Right forelimb (tissue), 1 donor: ENCODE measurements at regions not wholly inside any gene's neighbourhood (a gene's known extent, or its start where the extent isn't known, plus 50 kb on each side); places are given as distances from the start of the nearest gene placed in this dataset.

Experiments
- DNase-seq: peaks from one replicate; pipeline ENCODE4 v3.0.0-alpha.2; 2018

DNA sequence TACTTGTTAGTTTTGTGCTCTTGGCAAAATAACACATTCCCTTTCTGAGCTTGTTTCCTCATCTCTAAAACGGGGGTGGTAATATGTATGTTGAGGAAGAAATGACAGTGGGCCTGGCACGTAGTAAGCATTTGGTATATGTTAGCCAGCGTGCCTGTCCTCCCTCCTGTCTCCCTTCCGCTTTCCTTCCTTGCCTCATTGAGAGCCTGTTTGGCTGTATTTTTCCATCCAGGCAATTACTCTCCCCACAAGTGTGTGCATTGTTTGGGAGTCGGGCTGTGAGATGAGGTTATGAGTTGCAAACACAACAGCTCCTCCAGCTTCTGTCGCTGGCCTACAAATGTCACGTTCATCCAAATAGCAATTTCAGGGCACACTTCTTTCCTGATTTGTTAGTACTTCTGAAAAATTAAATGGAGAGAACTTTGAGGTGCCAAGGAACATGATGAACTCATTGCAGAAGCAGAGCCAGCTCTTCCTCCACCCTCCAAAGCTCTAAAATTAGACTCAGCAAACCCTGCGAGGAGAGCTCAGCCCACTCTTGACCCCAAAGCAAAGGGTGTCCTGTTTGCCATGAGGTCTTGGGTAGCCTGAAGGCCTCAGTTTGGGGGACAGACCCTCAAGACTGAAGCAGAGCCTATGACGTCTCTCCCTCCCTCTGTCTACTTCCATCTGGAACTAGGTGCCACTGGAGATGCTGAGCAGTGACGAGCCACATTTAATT, 50.7 kb upstream of the TOX2 start:
- no peak for DNase-seq

GRCh38 chr20:43863330-43863729, 51.3 kb upstream of the TOX2 start:
- DNase-seq = no peak

GRCh38 chr20:43862438-43862837, 52.2 kb upstream of the TOX2 start:
- no peak for DNase-seq

DNA sequence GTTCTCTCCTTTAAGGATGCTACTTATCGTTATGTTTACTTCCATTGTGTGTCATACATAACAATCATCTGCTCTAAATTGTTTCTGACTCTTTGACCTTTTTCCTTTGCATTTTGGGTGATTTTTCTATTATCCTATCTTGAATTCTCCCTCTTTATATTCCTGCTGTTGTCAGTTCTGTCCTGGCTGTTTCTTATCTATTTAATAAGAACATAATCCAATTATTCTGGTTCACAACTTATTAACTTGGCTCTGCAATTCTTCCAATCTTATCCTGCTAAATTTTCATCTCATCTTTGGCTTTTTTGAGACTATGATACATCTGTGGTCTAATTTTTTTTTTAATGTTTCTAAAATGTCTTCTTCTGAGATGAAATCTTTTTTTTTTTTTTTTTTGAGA, 54.7 kb upstream of the TOX2 start:
- DNase-seq = no peak

- DNase-seq = no peak
Observed at GRCh38 chr20:43857932-43858331, 56.7 kb upstream of the TOX2 start.

GRCh38 chr20:43857127-43857526, 57.5 kb upstream of the TOX2 start:
- DNase-seq = no peak

DNA sequence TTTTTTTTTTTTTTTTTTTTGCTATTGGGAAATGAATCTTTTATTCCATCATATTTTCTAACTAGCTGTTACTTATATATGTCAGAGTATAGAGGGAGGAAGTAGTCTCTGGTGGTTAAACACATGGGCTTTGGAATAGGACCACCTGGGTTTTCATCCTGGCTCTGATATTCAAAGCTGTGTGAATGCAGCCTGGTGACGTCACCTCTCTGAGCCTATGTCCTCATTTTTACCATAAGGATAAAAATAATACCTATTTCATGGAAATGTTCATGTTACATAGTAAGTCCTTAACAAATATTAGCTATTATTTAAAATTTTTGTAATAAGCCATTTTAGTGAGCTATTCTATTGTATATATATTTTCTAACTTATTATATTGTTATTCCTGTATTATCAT, 58.8 kb upstream of the TOX2 start:
- no peak for DNase-seq

GRCh38 chr20:43853918-43854317, 60.7 kb upstream of the TOX2 start:
- no peak for DNase-seq

- no peak for DNase-seq
Observed at GRCh38 chr20:43853174-43853803, 61.4 kb upstream of the TOX2 start.

GRCh38 chr20:43849496-43850186, 65.0 kb upstream of the TOX2 start:
- no peak for DNase-seq

- no peak for DNase-seq
Observed at GRCh38 chr20:43846516-43846905, 68.1 kb upstream of the TOX2 start.

GRCh38 chr20:43844778-43845614, 69.7 kb upstream of the TOX2 start:
- peak; percentile 60 for DNase-seq

GRCh38 chr20:43843965-43844660, 70.5 kb upstream of the TOX2 start:
- no peak for DNase-seq

DNA sequence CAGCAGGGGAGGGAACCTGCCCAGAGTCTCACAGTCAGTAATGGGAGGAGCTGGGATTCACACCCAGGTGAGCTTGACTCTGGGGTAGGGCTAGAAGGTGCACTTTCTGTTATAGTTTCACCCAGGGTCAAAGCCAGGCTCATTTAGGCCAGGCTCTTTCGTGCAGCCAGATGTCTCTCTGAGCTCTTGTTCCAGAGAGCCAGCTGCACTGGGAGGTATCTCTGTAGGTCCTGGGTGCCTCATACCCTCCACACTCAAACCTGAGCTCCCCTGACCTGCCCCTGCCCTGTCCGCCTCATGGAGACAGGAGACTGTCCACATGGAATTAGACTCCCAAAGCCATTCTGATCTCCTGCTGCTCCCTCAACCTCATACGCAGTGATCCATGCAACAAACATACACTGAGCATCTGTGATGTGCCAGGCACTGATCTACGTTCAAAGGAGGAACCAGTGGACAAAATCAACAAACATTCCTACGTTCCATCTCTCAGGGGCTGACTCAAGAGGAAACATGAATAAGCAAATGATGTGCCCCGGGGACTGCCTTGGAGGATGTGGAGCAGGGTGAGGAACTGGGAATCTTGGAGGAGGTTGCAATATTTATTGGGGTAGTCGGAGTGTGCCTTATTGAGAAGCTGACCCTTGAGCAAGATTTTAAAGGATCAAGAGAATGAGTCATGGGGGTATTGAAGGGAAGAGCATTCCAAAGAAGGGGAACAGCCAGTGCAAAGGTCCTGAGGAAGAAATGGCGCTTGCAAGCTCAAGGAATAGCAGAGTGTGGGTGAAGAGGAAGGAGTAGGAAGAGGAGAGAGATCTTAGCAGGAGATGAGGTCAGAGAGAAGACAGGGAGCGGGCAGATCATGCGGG, 71.3 kb upstream of the TOX2 start:
- DNase-seq = no peak

- no peak for DNase-seq
Observed at GRCh38 chr20:43842126-43843020, 72.3 kb upstream of the TOX2 start.

GRCh38 chr20:43840382-43841070, 74.1 kb upstream of the TOX2 start:
- DNase-seq = no peak

DNA sequence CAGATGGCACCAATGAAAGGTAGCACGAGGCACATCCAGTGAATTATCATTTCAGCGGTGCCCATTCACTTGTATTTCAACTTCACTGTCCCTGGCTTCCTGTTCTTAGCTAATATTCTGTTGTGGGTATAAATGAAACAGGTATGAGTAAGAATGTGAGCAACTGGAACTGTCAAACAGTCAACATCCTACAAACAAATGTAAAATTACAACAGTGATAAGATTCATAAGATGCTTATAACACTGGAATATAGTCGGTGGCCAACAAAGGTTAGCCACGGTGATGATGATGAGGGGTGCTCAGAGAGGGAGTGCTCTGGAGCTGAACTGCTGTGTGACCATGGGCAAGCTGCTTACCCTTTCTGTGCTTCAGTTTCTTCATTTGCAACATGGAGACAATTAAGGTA, 74.9 kb upstream of the TOX2 start:
- DNase-seq = no peak

DNA sequence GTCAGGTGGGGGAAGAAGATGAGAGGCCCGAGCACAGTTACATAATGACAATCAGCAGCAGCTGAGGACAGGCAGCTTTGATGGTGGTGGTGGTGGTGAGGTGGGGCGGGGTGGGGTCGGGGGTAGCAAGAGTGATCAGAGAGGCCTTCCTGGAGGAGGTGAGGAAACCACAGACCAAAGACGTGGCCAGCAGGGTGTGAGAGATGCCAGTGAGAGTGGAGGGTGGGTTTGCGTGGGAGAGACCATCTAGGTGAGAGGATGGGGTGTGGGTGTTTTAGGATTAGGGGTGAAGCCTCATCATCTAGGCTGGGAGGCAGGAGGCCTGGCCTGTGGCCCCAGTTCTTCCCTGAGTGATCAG, 76.0 kb upstream of the TOX2 start:
- DNase-seq = no peak

DNA sequence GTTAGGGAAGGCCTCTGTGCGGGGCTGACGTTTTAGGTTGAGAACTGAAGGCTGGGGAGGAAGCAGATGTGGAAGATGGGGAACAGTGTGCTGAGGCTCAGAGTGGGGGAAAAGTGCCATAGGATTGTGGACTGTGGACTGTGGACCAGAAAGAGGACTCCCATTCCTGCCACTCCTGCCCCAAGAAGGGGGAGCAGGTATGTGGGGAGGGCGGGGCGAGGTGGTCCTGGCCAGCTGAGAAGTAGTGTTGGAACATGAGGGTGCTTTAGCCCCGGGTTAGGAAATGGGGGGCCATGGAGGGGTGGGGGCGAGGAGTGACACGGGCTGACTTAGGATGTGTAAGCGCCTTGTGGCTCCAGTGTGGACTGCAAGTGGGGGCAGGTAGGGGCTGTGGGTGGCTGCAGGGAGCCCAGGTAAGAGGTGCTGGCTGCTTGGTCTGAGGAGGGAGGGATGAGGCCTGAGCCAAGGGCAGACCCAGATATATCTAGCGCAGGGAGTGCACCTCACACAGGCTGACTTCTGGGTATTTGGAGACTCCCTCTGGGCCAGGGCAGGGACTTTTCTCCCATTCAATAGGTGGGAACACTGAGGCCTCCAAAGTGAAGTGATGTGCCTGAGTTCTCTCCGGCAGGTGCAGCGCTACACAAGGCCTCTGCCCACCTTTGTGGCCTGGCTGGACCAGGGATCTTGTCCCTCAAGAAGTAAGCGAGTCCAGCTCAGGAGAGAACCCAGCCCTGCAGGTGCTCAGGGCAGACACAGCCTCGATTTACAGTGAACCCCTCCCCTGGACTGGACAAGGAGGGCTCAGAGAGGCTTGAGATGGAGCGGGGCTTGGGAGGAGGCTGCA, 76.6 kb upstream of the TOX2 start:
- DNase-seq = no peak
